ENCODE measurements at regions not wholly inside any gene's neighbourhood (a gene's known extent, or its start where the extent isn't known, plus 50 kb on each side); places are given as distances from the start of the nearest gene placed in this dataset.
A peak's percentile ranks its signal among the peaks of the same experiment; 100 is the strongest.

- H3K9me2 ChIP-seq, result no peaks in the 10 kb centered on the region
- no peak for TF ChIP-seq NRF1 (IDR thresholded peaks at IDR 0.05; ENCODE audit: low read depth, low read length)
- no peak for TF ChIP-seq TAF1 (IDR thresholded peaks at IDR 0.05; ENCODE audit: borderline replicate concordance, low read depth, low read length)
- peak; percentile 55; the same call in 1 of the 2 replicates for TF ChIP-seq TCF12 (IDR thresholded peaks at IDR 0.05)
- TF ChIP-seq, protein P1, sequence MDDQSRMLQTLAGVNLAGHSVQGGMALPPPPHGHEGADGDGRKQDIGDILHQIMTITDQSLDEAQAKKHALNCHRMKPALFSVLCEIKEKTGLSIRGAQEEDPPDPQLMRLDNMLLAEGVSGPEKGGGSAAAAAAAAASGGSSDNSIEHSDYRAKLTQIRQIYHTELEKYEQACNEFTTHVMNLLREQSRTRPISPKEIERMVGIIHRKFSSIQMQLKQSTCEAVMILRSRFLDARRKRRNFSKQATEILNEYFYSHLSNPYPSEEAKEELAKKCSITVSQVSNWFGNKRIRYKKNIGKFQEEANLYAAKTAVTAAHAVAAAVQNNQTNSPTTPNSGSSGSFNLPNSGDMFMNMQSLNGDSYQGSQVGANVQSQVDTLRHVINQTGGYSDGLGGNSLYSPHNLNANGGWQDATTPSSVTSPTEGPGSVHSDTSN (IDR thresholded peaks at IDR 0.05), result 0 out of 2 replicates have a peak, but pooled peaks have one; percentile 9
- TF ChIP-seq TEAD4 (IDR thresholded peaks at IDR 0.05; ENCODE audit: borderline replicate concordance, insufficient read depth), result peak; percentile 53; the same call in 1 of the 2 replicates
- TF ChIP-seq CHD2 (IDR thresholded peaks at IDR 0.05; ENCODE audit: low read length, partially characterized antibody), result no peak
- TF ChIP-seq JUND (IDR thresholded peaks at IDR 0.05), result peak; percentile 37; the same call in 1 of the 2 replicates
- peak; percentile 57; the same call in 1 of the 2 replicates for TF ChIP-seq RXRA (IDR thresholded peaks at IDR 0.05; ENCODE audit: borderline replicate concordance, low read depth)
- TF ChIP-seq REST (IDR thresholded peaks at IDR 0.05; ENCODE audit: low read depth, low read length), result no peak
- TF ChIP-seq FOXM1 (IDR thresholded peaks at IDR 0.05; ENCODE audit: low read depth), result 0 out of 2 replicates have a peak, but pooled peaks have one; percentile 24
- H3F3A ChIP-seq (replicated peaks; ENCODE audit: insufficient read depth), result peaks cover 40% of the 10 kb centered on the region
- H3K9me3 ChIP-seq, result 0 out of 2 replicates have a peak, but pooled peaks cover 4% of the 10 kb centered on the region
- DNase-seq, result no peak
- no peaks in the 10 kb centered on the region for H3K36me3 ChIP-seq (replicated peaks in 1 of 2; ENCODE audit: control insufficient read depth in 1 of 2, insufficient read depth in 2 of 2, low read length in 1 of 2)
- H3K27me3 ChIP-seq (ENCODE audit: insufficient read depth), result no peaks in the 10 kb centered on the region
- no peak overlapping the region for H2AFZ ChIP-seq (ENCODE audit: low read depth)
- no peaks in the 10 kb centered on the region for H4K20me1 ChIP-seq (ENCODE audit: insufficient read depth)
- H3K27ac ChIP-seq (ENCODE audit: low read depth in 2 of 2, low read length in 1 of 2), result peak overlapping the region; percentile 84 to 96; a peak in 3 of 4 replicates
- H3K79me2 ChIP-seq (ENCODE audit: insufficient read depth), result no peaks in the 10 kb centered on the region
- CTCF ChIA-PET, result interaction anchor here (1.4 to 1.9 kb wide), 3 partner anchors 10 to 147 kb away, joined by 3 to 8 read pairs (median 6); no protein-coding TSS in a partner anchor
- 75% methylated on average over 3 of the region's 3 CpGs for WGBS (ENCODE audit: low lambda C conversion rate)
- POLR2A ChIA-PET, result no interaction called here
- H3K4me2 ChIP-seq, result peak overlapping the region; percentile 71
- H3K4me1 ChIP-seq (ENCODE audit: control insufficient read depth in 1 of 2, insufficient read depth in 2 of 2, low read depth in 1 of 2, low read length in 1 of 2), result peaks cover 0 to 37% of the 10 kb centered on the region in 2 experiments
- 0 out of 2 replicates have a peak overlapping the region, but pooled peaks have one; percentile 26 for H3K9ac ChIP-seq
- no peak overlapping the region for H3K4me3 ChIP-seq (ENCODE audit: low read depth in 2 of 2, low read length in 1 of 2)
Measured at GRCh38 chr10:62583876-62584615, 209.9 kb downstream of the ZNF365 start.

- no peaks in the 10 kb centered on the region for H3K27me3 ChIP-seq (ENCODE audit: insufficient read depth)
- H3K4me3 ChIP-seq (ENCODE audit: low read depth in 2 of 2, low read length in 1 of 2), result no peak overlapping the region
- no peaks in the 10 kb centered on the region for H3K79me2 ChIP-seq (ENCODE audit: insufficient read depth)
- H3K9me2 ChIP-seq, result no peaks in the 10 kb centered on the region
- no peak overlapping the region for H3K9ac ChIP-seq
- no peak overlapping the region for H2AFZ ChIP-seq (ENCODE audit: low read depth)
- no peak for DNase-seq
- no peaks in the 10 kb centered on the region for H3K36me3 ChIP-seq (replicated peaks in 1 of 2; ENCODE audit: control insufficient read depth in 1 of 2, insufficient read depth in 2 of 2, low read length in 1 of 2)
- H3K27ac ChIP-seq (ENCODE audit: low read depth in 2 of 2, low read length in 1 of 2), result peak overlapping the region; percentile 84 to 96
- POLR2A ChIA-PET, result no interaction called here
- H3F3A ChIP-seq (replicated peaks; ENCODE audit: insufficient read depth), result peaks cover 40% of the 10 kb centered on the region
- H3K4me2 ChIP-seq, result no peak overlapping the region
- WGBS (ENCODE audit: low lambda C conversion rate), result 28% methylated on average over 2 of the region's 2 CpGs
- no peaks in the 10 kb centered on the region for H4K20me1 ChIP-seq (ENCODE audit: insufficient read depth)
- peaks cover 0 to 37% of the 10 kb centered on the region in 2 experiments for H3K4me1 ChIP-seq (ENCODE audit: control insufficient read depth in 1 of 2, insufficient read depth in 2 of 2, low read depth in 1 of 2, low read length in 1 of 2)
- H3K9me3 ChIP-seq, result 0 out of 2 replicates have a peak, but pooled peaks cover 4% of the 10 kb centered on the region
- CTCF ChIA-PET, result interaction anchor here (1.7 to 1.9 kb wide), 2 partner anchors 9 to 147 kb away, joined by 3 to 8 read pairs; no protein-coding TSS in a partner anchor
- TF ChIP-seq SMC3 (IDR thresholded peaks at IDR 0.05; ENCODE audit: low read depth, low read length) (no peak), RCOR1 (IDR thresholded peaks at IDR 0.05; ENCODE audit: low read length) (no peak), FOSL2 (IDR thresholded peaks at IDR 0.05; ENCODE audit: borderline replicate concordance, low read depth) (peak; percentile 5; the same call in 1 of the 2 replicates), REST (IDR thresholded peaks at IDR 0.05; ENCODE audit: low read depth, low read length) (no peak; the same call in 1 of the 2 replicates), TEAD4 (IDR thresholded peaks at IDR 0.05; ENCODE audit: borderline replicate concordance, insufficient read depth) (no peak), TAF1 (IDR thresholded peaks at IDR 0.05; ENCODE audit: borderline replicate concordance, low read depth, low read length) (no peak), MXI1 (IDR thresholded peaks at IDR 0.05; ENCODE audit: low read depth, low read length) (no peak), RFX5 (IDR thresholded peaks at IDR 0.05; ENCODE audit: low read length) (no peak), NRF1 (IDR thresholded peaks at IDR 0.05; ENCODE audit: low read depth, low read length) (no peak)
- TF ChIP-seq, protein P1 (IDR thresholded peaks at IDR 0.05), result peak; percentile 36; the same call in 1 of the 2 replicates
Measured at GRCh38 chr10:62584731-62585130, 210.6 kb downstream of the ZNF365 start.

Data from SK-N-SH (cell line).